HEK293 (cell line): ENCODE measurements at regions not wholly inside any gene's neighbourhood (a gene's known extent, or its start where the extent isn't known, plus 50 kb on each side); places are given as distances from the start of the nearest gene placed in this dataset.

Experiments
- HOXA7 ChIP-seq: sonication (generic); formaldehyde crosslinking; IDR thresholded peaks from 2 replicates; pipeline ENCODE4 v1.8.1; 2022; ENCODE audit warnings: missing genetic modification reagents, borderline replicate concordance
- PATZ1 ChIP-seq: fragments of 450-650 bp; formaldehyde crosslinking; IDR thresholded peaks from 2 replicates; pipeline ENCODE4 v1.5.1; 2016; ENCODE audit warnings: missing biosample characterization, missing genetic modification characterization
- SP7 ChIP-seq: fragments of 450-650 bp; formaldehyde crosslinking; IDR thresholded peaks from 2 replicates; pipeline ENCODE4 v1.5.1; 2016; ENCODE audit warnings: missing biosample characterization, missing genetic modification characterization
- ZNF155 ChIP-seq: fragments of 450-650 bp; formaldehyde crosslinking; IDR thresholded peaks from 2 replicates; pipeline ENCODE4 v1.5.1; 2016; ENCODE audit warnings: missing biosample characterization, missing genetic modification characterization
- ZNF626 ChIP-seq: fragments of 450-650 bp; sonication (Bioruptor Pico); formaldehyde crosslinking; IDR thresholded peaks from 2 replicates; pipeline ENCODE4 v1.5.1; 2018; ENCODE audit warnings: missing biosample characterization, missing genetic modification characterization, inconsistent platforms
- TF ChIP-seq, protein P1 (sequence below): fragments of 450-650 bp; formaldehyde crosslinking; IDR thresholded peaks from 2 replicates; pipeline ENCODE4 v1.5.1; 2016; ENCODE audit warnings: missing biosample characterization, missing genetic modification characterization
- TF ChIP-seq, protein P2 (sequence below): fragments of 450-650 bp; formaldehyde crosslinking; IDR thresholded peaks from 2 replicates; pipeline ENCODE4 v1.5.1; 2016; ENCODE audit warnings: missing biosample characterization, missing genetic modification characterization

DNA sequence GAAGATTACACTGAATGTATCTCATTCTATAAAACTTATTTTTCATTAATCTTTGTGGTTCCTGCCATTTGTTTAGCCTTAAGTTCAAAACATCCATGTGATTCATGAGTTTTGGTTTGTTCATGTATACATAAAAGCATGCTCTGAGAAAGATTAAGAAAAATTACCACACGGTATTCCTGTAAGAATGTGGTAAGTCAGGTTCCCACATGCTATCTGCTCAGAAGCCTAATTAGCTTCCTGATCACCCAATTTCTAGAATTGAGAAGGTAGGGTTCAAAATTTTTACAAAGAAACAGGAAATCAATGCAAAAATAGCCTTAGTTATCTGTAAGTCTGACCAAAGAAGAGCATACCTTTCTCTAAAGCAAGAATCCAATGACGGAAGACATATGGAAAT, 241.6 kb upstream of the VRK2 start:
- TF ChIP-seq, protein P1, sequence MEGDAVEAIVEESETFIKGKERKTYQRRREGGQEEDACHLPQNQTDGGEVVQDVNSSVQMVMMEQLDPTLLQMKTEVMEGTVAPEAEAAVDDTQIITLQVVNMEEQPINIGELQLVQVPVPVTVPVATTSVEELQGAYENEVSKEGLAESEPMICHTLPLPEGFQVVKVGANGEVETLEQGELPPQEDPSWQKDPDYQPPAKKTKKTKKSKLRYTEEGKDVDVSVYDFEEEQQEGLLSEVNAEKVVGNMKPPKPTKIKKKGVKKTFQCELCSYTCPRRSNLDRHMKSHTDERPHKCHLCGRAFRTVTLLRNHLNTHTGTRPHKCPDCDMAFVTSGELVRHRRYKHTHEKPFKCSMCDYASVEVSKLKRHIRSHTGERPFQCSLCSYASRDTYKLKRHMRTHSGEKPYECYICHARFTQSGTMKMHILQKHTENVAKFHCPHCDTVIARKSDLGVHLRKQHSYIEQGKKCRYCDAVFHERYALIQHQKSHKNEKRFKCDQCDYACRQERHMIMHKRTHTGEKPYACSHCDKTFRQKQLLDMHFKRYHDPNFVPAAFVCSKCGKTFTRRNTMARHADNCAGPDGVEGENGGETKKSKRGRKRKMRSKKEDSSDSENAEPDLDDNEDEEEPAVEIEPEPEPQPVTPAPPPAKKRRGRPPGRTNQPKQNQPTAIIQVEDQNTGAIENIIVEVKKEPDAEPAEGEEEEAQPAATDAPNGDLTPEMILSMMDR: no peak
- TF ChIP-seq ZNF155 (tag by site-specific recombination) (no peak), PATZ1 (tag by site-specific recombination) (no peak), ZNF626 (tag by site-specific recombination) (no peak), HOXA7 (CRISPR knock-in tag) (no peak), SP7 (tag by site-specific recombination) (no peak)
- TF ChIP-seq, protein P2, sequence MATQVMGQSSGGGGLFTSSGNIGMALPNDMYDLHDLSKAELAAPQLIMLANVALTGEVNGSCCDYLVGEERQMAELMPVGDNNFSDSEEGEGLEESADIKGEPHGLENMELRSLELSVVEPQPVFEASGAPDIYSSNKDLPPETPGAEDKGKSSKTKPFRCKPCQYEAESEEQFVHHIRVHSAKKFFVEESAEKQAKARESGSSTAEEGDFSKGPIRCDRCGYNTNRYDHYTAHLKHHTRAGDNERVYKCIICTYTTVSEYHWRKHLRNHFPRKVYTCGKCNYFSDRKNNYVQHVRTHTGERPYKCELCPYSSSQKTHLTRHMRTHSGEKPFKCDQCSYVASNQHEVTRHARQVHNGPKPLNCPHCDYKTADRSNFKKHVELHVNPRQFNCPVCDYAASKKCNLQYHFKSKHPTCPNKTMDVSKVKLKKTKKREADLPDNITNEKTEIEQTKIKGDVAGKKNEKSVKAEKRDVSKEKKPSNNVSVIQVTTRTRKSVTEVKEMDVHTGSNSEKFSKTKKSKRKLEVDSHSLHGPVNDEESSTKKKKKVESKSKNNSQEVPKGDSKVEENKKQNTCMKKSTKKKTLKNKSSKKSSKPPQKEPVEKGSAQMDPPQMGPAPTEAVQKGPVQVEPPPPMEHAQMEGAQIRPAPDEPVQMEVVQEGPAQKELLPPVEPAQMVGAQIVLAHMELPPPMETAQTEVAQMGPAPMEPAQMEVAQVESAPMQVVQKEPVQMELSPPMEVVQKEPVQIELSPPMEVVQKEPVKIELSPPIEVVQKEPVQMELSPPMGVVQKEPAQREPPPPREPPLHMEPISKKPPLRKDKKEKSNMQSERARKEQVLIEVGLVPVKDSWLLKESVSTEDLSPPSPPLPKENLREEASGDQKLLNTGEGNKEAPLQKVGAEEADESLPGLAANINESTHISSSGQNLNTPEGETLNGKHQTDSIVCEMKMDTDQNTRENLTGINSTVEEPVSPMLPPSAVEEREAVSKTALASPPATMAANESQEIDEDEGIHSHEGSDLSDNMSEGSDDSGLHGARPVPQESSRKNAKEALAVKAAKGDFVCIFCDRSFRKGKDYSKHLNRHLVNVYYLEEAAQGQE (tag by site-specific recombination): no peak
